H1 (cell line): ENCODE measurements at regions not wholly inside any gene's neighbourhood (a gene's known extent, or its start where the extent isn't known, plus 50 kb on each side); places are given as distances from the start of the nearest gene placed in this dataset.

Experiments
- CTCF ChIA-PET: fragments of 300-600 bp; sonication (Branson Sonifier 250); formaldehyde crosslinking; loops from one replicate; lab custom pipeline; 2021; ENCODE audit not compliant: partially characterized antibody; lab: Charles Lee
- POLR2A ChIA-PET: fragments of 300-600 bp; sonication (Branson Sonifier 250); formaldehyde crosslinking; loops from one replicate; lab custom pipeline; 2021; ENCODE audit warnings: inconsistent platforms; ENCODE audit not compliant: partially characterized antibody; lab: Charles Lee
- DNase-seq, 2 experiments: peaks; one replicate each; pipeline versions ENCODE4 v3.0.0 to v3.0.0-alpha.2; 2010 to 2022; ENCODE audit warnings: low spot score in 2 of 2, low read depth in 1 of 2, mixed read lengths in 1 of 2
- FAIRE-seq: peaks from 2 replicates; lab custom pipeline; 2011; peaks lifted over from hg19 to GRCh38; lab: Jason Lieb, UNC
- H2AFZ ChIP-seq: 2 replicates; pipeline ENCODE4 v1.8.1; 2012; ENCODE audit warnings: low read length, inconsistent platforms
- H2AK5ac ChIP-seq: 2 replicates; pipeline ENCODE4 v1.6.1; 2013; ENCODE audit warnings: low read depth, low read length
- H2BK120ac ChIP-seq: replicated peaks from 2 replicates; pipeline ENCODE3; 2013; ENCODE audit warnings: low read depth, low read length, inconsistent platforms
- H2BK12ac ChIP-seq: 2 replicates; pipeline ENCODE4 v1.6.1; 2013; ENCODE audit warnings: low read depth, low read length
- H2BK15ac ChIP-seq: 2 replicates; pipeline ENCODE4 v1.6.1; 2013; ENCODE audit warnings: low read length
- H2BK20ac ChIP-seq: 2 replicates; pipeline ENCODE4 v1.6.1; 2013; ENCODE audit warnings: low read length
- H2BK5ac ChIP-seq: 2 replicates; pipeline ENCODE4 v1.6.1; 2013; ENCODE audit warnings: low read depth, low read length
- H3K14ac ChIP-seq: 2 replicates; pipeline ENCODE4 v1.6.1; 2013; ENCODE audit warnings: inconsistent platforms; ENCODE audit not compliant: insufficient read length
- H3K18ac ChIP-seq: 2 replicates; pipeline ENCODE4 v1.6.1; 2013; ENCODE audit warnings: low read length; ENCODE audit errors: extremely low read depth
- H3K23ac ChIP-seq: 2 replicates; pipeline ENCODE4 v1.6.1; 2013; ENCODE audit warnings: inconsistent platforms; ENCODE audit not compliant: insufficient read length
- H3K23me2 ChIP-seq: 2 replicates; pipeline ENCODE4 v1.6.1; 2013; ENCODE audit warnings: low read depth, low read length
- H3K27ac ChIP-seq: 2 replicates; pipeline ENCODE4 v1.6.1; 2011; ENCODE audit warnings: low read depth, low read length, inconsistent platforms
- H3K27me3 ChIP-seq, 4 experiments: replicated peaks in 1 of 4; 1 replicate in 1 of 4; 2 replicates in 3 of 4; pipeline versions ENCODE4 v1.6.1 to v1.8.1; 2011 to 2013; ENCODE audit warnings: low read length in 3 of 4, mild to moderate bottlenecking in 3 of 4, inconsistent platforms in 2 of 4, mixed read lengths in 2 of 4, moderate library complexity in 1 of 4; ENCODE audit not compliant: control insufficient read depth in 3 of 4, insufficient read depth in 3 of 4; ENCODE audit errors: extremely low read depth in 1 of 4
- H3K36me3 ChIP-seq, 4 experiments: 2 replicates each; pipeline versions ENCODE4 v1.6.1 to v1.8.1; 2011 to 2013; ENCODE audit warnings: mild to moderate bottlenecking in 4 of 4, low read length in 3 of 4, moderate library complexity in 2 of 4, control low read depth in 1 of 4, inconsistent platforms in 1 of 4; ENCODE audit not compliant: insufficient read depth in 4 of 4, control insufficient read depth in 2 of 4
- H3K4ac ChIP-seq: replicated peaks from 2 replicates; pipeline ENCODE3; 2013; ENCODE audit warnings: low read length, low read depth, mixed read lengths, inconsistent platforms; ENCODE audit not compliant: insufficient read length
- H3K4me1 ChIP-seq, 4 experiments: replicated peaks in 1 of 4; 1 replicate in 1 of 4; 2 replicates in 3 of 4; pipeline versions ENCODE4 v1.6.1 to v1.8.1; 2011 to 2013; ENCODE audit warnings: low read length in 3 of 4, inconsistent platforms in 2 of 4, mixed read lengths in 1 of 4; ENCODE audit not compliant: insufficient read depth in 4 of 4, control insufficient read depth in 3 of 4
- H3K4me2 ChIP-seq, 2 experiments: 2 replicates each; pipeline versions ENCODE4 v1.6.1 to v1.8.1; 2011 to 2013; ENCODE audit warnings: low read depth in 2 of 2, low read length in 2 of 2, control low read depth in 1 of 2, inconsistent platforms in 1 of 2, mild to moderate bottlenecking in 1 of 2; ENCODE audit not compliant: insufficient read depth in 1 of 2
- H3K4me3 ChIP-seq, 4 experiments: fragments of 200-600, 300-600 bp in 1 of 4; sonication (generic), shearing (Covaris generic), sonication (Bioruptor Twin) in 1 of 4; 2 replicates each; pipeline versions ENCODE4 v1.5.1 to v1.8.1; 2011 to 2016; ENCODE audit warnings: low read length in 4 of 4, low read depth in 3 of 4, control low read depth in 2 of 4, inconsistent platforms in 2 of 4, mild to moderate bottlenecking in 2 of 4, mixed read lengths in 1 of 4, moderate library complexity in 1 of 4; ENCODE audit not compliant: insufficient read depth in 2 of 4; ENCODE audit errors: extremely low read depth in 1 of 4
- H3K56ac ChIP-seq: replicated peaks from 2 replicates; pipeline ENCODE3; 2013; ENCODE audit warnings: low read depth, mild to moderate bottlenecking, mixed read lengths, low read length, inconsistent platforms; ENCODE audit not compliant: insufficient read length
- H3K79me1 ChIP-seq: 2 replicates; pipeline ENCODE4 v1.6.1; 2013; ENCODE audit warnings: low read depth, low read length, control low read depth
- H3K79me2 ChIP-seq, 2 experiments: 2 replicates each; pipeline versions ENCODE4 v1.6.1 to v1.8.1; 2012 to 2013; ENCODE audit warnings: low read length in 2 of 2, mild to moderate bottlenecking in 2 of 2, inconsistent platforms in 1 of 2; ENCODE audit not compliant: insufficient read depth in 2 of 2, control insufficient read depth in 1 of 2
- H3K9ac ChIP-seq, 4 experiments: replicated peaks in 1 of 4; 1 replicate in 1 of 4; 2 replicates in 3 of 4; pipeline versions ENCODE4 v1.6.1 to v1.8.1; 2011 to 2013; ENCODE audit warnings: low read depth in 3 of 4, low read length in 3 of 4, control low read depth in 2 of 4, mild to moderate bottlenecking in 2 of 4, moderate library complexity in 2 of 4, inconsistent platforms in 1 of 4; ENCODE audit errors: extremely low read depth in 1 of 4
- H3K9me3 ChIP-seq, 2 experiments: 2 replicates each; pipeline versions ENCODE4 v1.6.1 to v1.8.1; 2012 to 2013; ENCODE audit warnings: mild to moderate bottlenecking in 2 of 2, moderate library complexity in 2 of 2, control low read depth in 1 of 2, inconsistent platforms in 1 of 2, low read depth in 1 of 2, low read length in 1 of 2, mixed read lengths in 1 of 2; ENCODE audit not compliant: insufficient read depth in 2 of 2
- H4K20me1 ChIP-seq, 2 experiments: replicated peaks in 1 of 2; 2 replicates each; pipeline versions ENCODE3 to v1.8.1; 2011 to 2013; ENCODE audit warnings: inconsistent platforms in 2 of 2, low read length in 2 of 2, mild to moderate bottlenecking in 1 of 2; ENCODE audit not compliant: insufficient read depth in 2 of 2, control insufficient read depth in 1 of 2
- H4K5ac ChIP-seq: 2 replicates; pipeline ENCODE4 v1.6.1; 2013; ENCODE audit warnings: low read length, low read depth, mixed read lengths, inconsistent platforms; ENCODE audit not compliant: insufficient read length
- H4K8ac ChIP-seq: 2 replicates; pipeline ENCODE4 v1.8.0; 2013; ENCODE audit warnings: mild to moderate bottlenecking, moderate library complexity, low read length, inconsistent platforms; ENCODE audit not compliant: insufficient read depth; ENCODE audit errors: extremely low read depth
- H4K91ac ChIP-seq: replicated peaks from 2 replicates; pipeline ENCODE3; 2013; ENCODE audit warnings: low read length, mixed read lengths, inconsistent platforms; ENCODE audit not compliant: insufficient read length
- BCL11A ChIP-seq, 2 experiments: IDR thresholded peaks; one replicate each; pipeline ENCODE4 v1.6.1; 2011; ENCODE audit warnings: low read depth in 2 of 2, low read length in 2 of 2, mild to moderate bottlenecking in 2 of 2
- BRCA1 ChIP-seq: IDR thresholded peaks from 2 replicates; pipeline ENCODE4 v1.6.1; 2012; ENCODE audit warnings: low read depth, low read length, improper control_type of control experiment
- CEBPB ChIP-seq: IDR thresholded peaks from 2 replicates; pipeline ENCODE4 v1.6.1; 2012; ENCODE audit warnings: low read depth, low read length
- CREB1 ChIP-seq: IDR thresholded peaks from 2 replicates; pipeline ENCODE4 v1.6.1; 2012; ENCODE audit warnings: inconsistent platforms
- CTBP2 ChIP-seq: IDR thresholded peaks from 2 replicates; pipeline ENCODE4 v1.7.0; 2011; ENCODE audit warnings: borderline replicate concordance, mild to moderate bottlenecking, moderate library complexity, mixed read lengths, low read length; ENCODE audit not compliant: insufficient read depth, insufficient read length
- SP1 ChIP-seq: IDR thresholded peaks from 2 replicates; pipeline ENCODE4 v1.6.1; 2011; ENCODE audit warnings: low read depth, low read length
- SP2 ChIP-seq: IDR thresholded peaks from 2 replicates; pipeline ENCODE4 v1.6.1; 2012; ENCODE audit warnings: mild to moderate bottlenecking, low read length, inconsistent platforms
- TAF1 ChIP-seq: IDR thresholded peaks from 2 replicates; pipeline ENCODE4 v1.6.1; 2011; ENCODE audit warnings: mild to moderate bottlenecking, low read depth, low read length
- TEAD4 ChIP-seq: IDR thresholded peaks from 2 replicates; pipeline ENCODE4 v1.6.1; 2012; ENCODE audit warnings: low read depth, low read length, inconsistent platforms, mixed read lengths
- WGBS, 2 experiments: shearing (Covaris generic) in 1 of 2; methylation state at CpG; one replicate each; pipeline versions ENCODE4 v1.1.6 to v1.1.7; 2013 to 2015; ENCODE audit warnings: low lambda C conversion rate in 2 of 2, mixed read lengths in 2 of 2, inconsistent platforms in 1 of 2, low coverage in 1 of 2, missing lambda C conversion rate in 1 of 2; ENCODE audit not compliant: insufficient replicate concordance in 2 of 2, insufficient coverage in 1 of 2, insufficient read length in 1 of 2; ENCODE audit errors: extremely low coverage in 1 of 2, missing lambda C conversion rate in 1 of 2; 5-methylcytosine and 5-hydroxymethylcytosine counted together

GRCh38 chr13:82713687-82714405 is 1168.4 kb downstream of the SLITRK1 start:
- CTCF ChIA-PET, result no interaction called here
- POLR2A ChIA-PET, result no interaction called here
- no peak overlapping the region for H3K4me2 ChIP-seq

More at GRCh38 chr13:82713687-82714405, 1168.4 kb downstream of the SLITRK1 start:
- DNase-seq, result no peak
- Histone ChIP-seq H3K56ac (no peak overlapping the region), H3K18ac (no peak overlapping the region), H3K79me2 (no peaks in the 10 kb centered on the region), H3K27ac (no peak overlapping the region), H3K27me3 (no peaks in the 10 kb centered on the region), H4K8ac (no peak overlapping the region), H2BK15ac (no peak overlapping the region), H2BK5ac (no peak overlapping the region), H3K36me3 (no peaks in the 10 kb centered on the region), H3K4ac (no peak overlapping the region), H2BK120ac (no peak overlapping the region), H4K5ac (no peak overlapping the region), H4K91ac (no peak overlapping the region), H2AFZ (no peak overlapping the region), H2BK12ac (no peak overlapping the region), H3K23ac (no peak overlapping the region), H3K9ac (no peak overlapping the region), H3K79me1 (no peaks in the 10 kb centered on the region), H3K23me2 (no peaks in the 10 kb centered on the region), H3K4me3 (no peak overlapping the region), H3K14ac (no peak overlapping the region)
- WGBS, 2 experiments, result 90% methylated on average over 3 of the region's 3 CpGs; no CpG with 5 or more reads in 1 of the 2 experiments
- FAIRE-seq, result no peak
- TF ChIP-seq TAF1 (no peak), SP1 (no peak), BRCA1 (no peak), CREB1 (no peak), CEBPB (no peak), SP2 (no peak), CTBP2 (no peak), TEAD4 (no peak), BCL11A (IDR thresholded peaks at IDR 0.05; ENCODE audit: low read depth in 2 of 2, low read length in 2 of 2) (no peak)
- TF ChIP-seq, all 59 proteins: peak for 0
- Histone ChIP-seq H3K9me3 (no peaks in the 10 kb centered on the region), H2BK20ac (no peak overlapping the region), H2AK5ac (no peak overlapping the region), H4K20me1 (no peaks in the 10 kb centered on the region), H3K4me1 (no peaks in the 10 kb centered on the region)
